ENCODE measurements at regions not wholly inside any gene's neighbourhood (a gene's known extent, or its start where the extent isn't known, plus 50 kb on each side); places are given as distances from the start of the nearest gene placed in this dataset.

DNA sequence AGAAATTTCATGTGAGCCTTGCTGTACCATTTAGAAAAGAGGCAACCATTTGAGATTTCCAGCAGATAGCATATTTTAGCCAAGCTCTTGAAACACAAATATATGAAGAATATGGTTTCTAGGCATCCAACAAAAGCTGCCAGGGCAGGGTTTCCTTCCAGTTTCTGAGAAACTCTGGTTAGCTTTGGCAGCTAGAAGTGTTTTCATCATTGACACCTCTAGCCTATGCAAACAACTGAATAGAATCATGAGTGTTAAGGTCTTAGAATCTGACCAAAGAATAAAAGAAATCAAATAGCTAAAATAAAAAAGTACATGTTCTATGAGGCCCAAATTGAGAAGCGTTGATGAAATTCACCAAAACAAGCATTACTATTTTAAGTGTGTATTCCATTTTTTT lies 188.1 kb downstream of the TMEM167A start:
- TF ChIP-seq POLR2A (IDR thresholded peaks at IDR 0.05): no peak
- TF ChIP-seq, protein P1, sequence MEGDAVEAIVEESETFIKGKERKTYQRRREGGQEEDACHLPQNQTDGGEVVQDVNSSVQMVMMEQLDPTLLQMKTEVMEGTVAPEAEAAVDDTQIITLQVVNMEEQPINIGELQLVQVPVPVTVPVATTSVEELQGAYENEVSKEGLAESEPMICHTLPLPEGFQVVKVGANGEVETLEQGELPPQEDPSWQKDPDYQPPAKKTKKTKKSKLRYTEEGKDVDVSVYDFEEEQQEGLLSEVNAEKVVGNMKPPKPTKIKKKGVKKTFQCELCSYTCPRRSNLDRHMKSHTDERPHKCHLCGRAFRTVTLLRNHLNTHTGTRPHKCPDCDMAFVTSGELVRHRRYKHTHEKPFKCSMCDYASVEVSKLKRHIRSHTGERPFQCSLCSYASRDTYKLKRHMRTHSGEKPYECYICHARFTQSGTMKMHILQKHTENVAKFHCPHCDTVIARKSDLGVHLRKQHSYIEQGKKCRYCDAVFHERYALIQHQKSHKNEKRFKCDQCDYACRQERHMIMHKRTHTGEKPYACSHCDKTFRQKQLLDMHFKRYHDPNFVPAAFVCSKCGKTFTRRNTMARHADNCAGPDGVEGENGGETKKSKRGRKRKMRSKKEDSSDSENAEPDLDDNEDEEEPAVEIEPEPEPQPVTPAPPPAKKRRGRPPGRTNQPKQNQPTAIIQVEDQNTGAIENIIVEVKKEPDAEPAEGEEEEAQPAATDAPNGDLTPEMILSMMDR (IDR thresholded peaks at IDR 0.05): no peak

Data from uterus (tissue), 2 donors.